ENCODE measurements at regions not wholly inside any gene's neighbourhood (a gene's known extent, or its start where the extent isn't known, plus 50 kb on each side); places are given as distances from the start of the nearest gene placed in this dataset.
"Not testable (repeated sequence)": the region's sequence is repeated elsewhere in the genome, so short reads cannot be mapped to it uniquely, and the experiment has no call there.

DNA sequence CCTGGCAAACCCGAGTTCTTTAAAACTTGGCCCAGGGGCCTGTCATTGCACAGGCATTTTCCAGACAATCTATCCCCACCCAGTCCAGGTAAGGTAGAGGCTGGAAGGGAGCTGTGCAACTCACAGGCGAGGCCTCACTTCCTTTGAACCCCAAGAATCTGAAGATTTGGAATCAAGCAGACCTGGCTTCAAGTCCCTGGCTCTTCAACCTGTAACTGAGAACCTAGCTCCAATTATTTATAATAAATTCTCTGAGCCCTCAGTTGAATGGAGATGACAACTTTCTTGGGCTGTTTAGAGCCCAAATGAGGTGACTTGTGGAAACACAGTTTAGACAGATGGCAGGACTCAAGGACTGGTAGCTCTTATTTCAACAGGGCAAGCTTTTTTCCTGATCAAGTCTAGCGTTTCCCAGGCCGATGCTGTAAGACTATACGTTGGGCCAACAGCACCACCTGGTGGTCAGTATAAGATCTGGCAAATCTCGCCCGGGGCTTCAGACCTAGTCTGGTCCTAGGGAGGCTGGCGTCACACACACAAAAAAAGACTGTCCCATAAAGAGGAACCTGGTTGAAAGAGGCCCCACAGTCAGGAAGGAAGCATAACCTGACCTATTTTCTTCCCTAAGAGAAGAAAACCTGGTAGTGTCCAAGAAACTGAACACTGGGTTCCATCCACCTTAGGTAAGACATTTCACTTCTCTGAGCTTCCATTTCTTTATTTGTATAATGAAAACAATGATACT is 117.9 kb downstream of the C17orf67 start:
- Histone ChIP-seq H3K36me3 (ENCODE audit: control insufficient read depth, insufficient read depth, low read length) (no peaks in the 10 kb centered on the region), H3K9me3 (ENCODE audit: control insufficient read depth, insufficient read depth, low read length) (no peaks in the 10 kb centered on the region), H3K4me3 (ENCODE audit: low read length) (no peak overlapping the region), H3K4me1 (ENCODE audit: control insufficient read depth, insufficient read depth, low read length) (peaks cover 2% of the 10 kb centered on the region; the same call in 1 of the 2 replicates), H3K27ac (ENCODE audit: low read length) (no peak overlapping the region), H3K27me3 (ENCODE audit: control insufficient read depth, insufficient read depth, low read length) (no peaks in the 10 kb centered on the region)
- peak; percentile 67 for DNase-seq (ENCODE audit: low read depth, low spot score)
- no CpG with 5 or more reads among the region's 8 CpGs for WGBS (ENCODE audit: insufficient coverage, insufficient read length)

DNA sequence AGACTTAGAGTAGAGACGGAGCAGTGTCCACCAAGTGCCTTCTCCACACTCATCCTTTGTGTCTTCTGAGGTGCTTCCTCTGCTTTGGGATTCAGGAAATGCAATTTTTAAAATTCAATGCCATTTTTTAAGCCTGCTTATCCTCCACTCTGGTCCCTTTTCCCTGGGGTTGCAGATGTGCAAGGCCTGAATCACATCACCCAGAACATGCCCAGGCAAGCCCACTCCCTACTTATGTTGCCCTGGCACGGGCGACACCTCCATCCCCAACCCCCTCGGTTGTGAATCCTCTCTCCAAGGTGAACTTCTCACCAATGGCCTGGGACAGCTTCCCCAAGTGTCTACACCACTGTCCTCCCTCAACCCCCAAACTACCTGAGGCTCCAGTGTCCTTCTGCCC is 116.2 kb downstream of the C17orf67 start:
- Histone ChIP-seq H3K4me3 (ENCODE audit: low read length) (no peak overlapping the region), H3K9me3 (ENCODE audit: control insufficient read depth, insufficient read depth, low read length) (no peaks in the 10 kb centered on the region), H3K36me3 (ENCODE audit: control insufficient read depth, insufficient read depth, low read length) (no peaks in the 10 kb centered on the region), H3K27me3 (ENCODE audit: control insufficient read depth, insufficient read depth, low read length) (no peaks in the 10 kb centered on the region), H3K27ac (ENCODE audit: low read length) (no peak overlapping the region), H3K4me1 (ENCODE audit: control insufficient read depth, insufficient read depth, low read length) (peaks cover 2% of the 10 kb centered on the region; the same call in 1 of the 2 replicates)
- no CpG with 5 or more reads among the region's 4 CpGs for WGBS (ENCODE audit: insufficient coverage, insufficient read length)
- DNase-seq (ENCODE audit: low read depth, low spot score): no peak

DNA sequence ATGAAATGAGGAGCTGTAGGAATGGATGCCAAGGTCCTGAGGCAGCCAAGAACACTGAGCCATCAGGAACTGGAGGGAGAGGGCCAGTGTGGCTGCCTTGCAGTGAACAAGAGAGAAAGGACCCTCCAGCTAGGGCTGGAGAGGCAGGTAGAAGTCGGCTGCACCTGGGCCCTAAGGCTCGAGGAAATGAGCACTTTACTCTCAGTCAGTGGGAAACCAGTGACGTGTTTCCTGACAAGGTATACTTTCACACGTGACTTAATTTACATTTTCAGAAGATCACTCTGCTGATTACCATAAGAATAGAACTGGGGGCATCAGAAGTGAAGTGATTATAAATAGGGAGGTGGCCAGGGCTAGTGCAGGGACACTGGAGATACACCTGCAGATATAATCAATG is 115.2 kb downstream of the C17orf67 start:
- no peak for DNase-seq (ENCODE audit: low read depth, low spot score)
- Histone ChIP-seq H3K36me3 (ENCODE audit: control insufficient read depth, insufficient read depth, low read length) (no peaks in the 10 kb centered on the region), H3K27ac (ENCODE audit: low read length) (no peak overlapping the region), H3K4me1 (ENCODE audit: control insufficient read depth, insufficient read depth, low read length) (peaks cover 2% of the 10 kb centered on the region; the same call in 1 of the 2 replicates), H3K9me3 (ENCODE audit: control insufficient read depth, insufficient read depth, low read length) (no peaks in the 10 kb centered on the region), H3K4me3 (ENCODE audit: low read length) (no peak overlapping the region), H3K27me3 (ENCODE audit: control insufficient read depth, insufficient read depth, low read length) (no peaks in the 10 kb centered on the region)
- no CpG with 5 or more reads among the region's 4 CpGs for WGBS (ENCODE audit: insufficient coverage, insufficient read length)

DNA sequence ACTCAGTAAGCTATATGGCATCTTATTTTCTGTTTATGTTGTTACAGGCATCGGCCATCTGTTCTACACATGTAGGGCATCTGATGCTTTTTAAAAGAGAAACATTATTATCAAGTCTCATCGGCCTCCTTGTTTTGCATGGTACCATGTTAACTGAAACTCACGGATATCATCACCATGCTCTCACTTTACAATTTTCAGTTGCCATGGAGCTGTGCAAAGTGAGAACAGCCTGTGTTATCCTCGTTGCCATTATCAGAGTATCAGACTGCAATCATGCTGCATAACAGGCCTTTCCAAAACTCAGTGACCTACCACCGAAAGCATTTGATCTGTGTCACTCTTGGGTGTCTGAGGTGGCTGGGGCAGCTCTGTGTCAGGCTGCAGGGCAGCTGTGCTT is 110.3 kb downstream of the C17orf67 start:
- Histone ChIP-seq H3K4me1 (ENCODE audit: control insufficient read depth, insufficient read depth, low read length) (0 out of 2 replicates have a peak, but pooled peaks cover under 1% of the 10 kb centered on the region), H3K36me3 (ENCODE audit: control insufficient read depth, insufficient read depth, low read length) (no peaks in the 10 kb centered on the region), H3K27ac (ENCODE audit: low read length) (no peak overlapping the region), H3K27me3 (ENCODE audit: control insufficient read depth, insufficient read depth, low read length) (no peaks in the 10 kb centered on the region), H3K9me3 (ENCODE audit: control insufficient read depth, insufficient read depth, low read length) (no peaks in the 10 kb centered on the region), H3K4me3 (ENCODE audit: low read length) (no peak overlapping the region)
- no CpG with 5 or more reads among the region's 5 CpGs for WGBS (ENCODE audit: insufficient coverage, insufficient read length)
- DNase-seq (ENCODE audit: low read depth, low spot score): no peak

DNA sequence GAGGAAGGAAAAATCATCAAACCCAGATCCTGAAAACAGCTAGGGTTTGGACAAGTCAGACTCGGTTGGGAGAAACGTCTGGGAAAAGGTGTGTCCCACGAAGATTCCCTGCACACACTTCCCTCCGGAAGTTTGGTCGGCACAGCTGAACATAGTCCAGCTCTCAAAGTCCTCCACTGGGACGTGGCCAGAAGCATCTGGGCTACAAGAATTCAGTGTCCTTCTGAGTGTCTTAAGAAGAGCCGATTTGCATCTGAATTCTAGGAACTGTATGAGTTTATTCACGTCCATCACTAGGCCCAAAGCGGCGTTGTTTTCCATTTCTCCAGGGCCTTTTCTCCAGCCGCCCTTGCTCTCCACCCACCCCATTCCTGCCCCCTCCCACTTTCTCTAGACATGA is 109.1 kb downstream of the C17orf67 start:
- H3K9me3 ChIP-seq (ENCODE audit: control insufficient read depth, insufficient read depth, low read length): no peaks in the 10 kb centered on the region
- no peak for DNase-seq (ENCODE audit: low read depth, low spot score)
- no peaks in the 10 kb centered on the region for H3K4me1 ChIP-seq (ENCODE audit: control insufficient read depth, insufficient read depth, low read length)
- WGBS (ENCODE audit: insufficient coverage, insufficient read length): no CpG with 5 or more reads among the region's 11 CpGs
- no peak overlapping the region for H3K27ac ChIP-seq (ENCODE audit: low read length)
- H3K36me3 ChIP-seq (ENCODE audit: control insufficient read depth, insufficient read depth, low read length): no peaks in the 10 kb centered on the region
- H3K4me3 ChIP-seq (ENCODE audit: low read length): no peak overlapping the region
- no peaks in the 10 kb centered on the region for H3K27me3 ChIP-seq (ENCODE audit: control insufficient read depth, insufficient read depth, low read length)

DNA sequence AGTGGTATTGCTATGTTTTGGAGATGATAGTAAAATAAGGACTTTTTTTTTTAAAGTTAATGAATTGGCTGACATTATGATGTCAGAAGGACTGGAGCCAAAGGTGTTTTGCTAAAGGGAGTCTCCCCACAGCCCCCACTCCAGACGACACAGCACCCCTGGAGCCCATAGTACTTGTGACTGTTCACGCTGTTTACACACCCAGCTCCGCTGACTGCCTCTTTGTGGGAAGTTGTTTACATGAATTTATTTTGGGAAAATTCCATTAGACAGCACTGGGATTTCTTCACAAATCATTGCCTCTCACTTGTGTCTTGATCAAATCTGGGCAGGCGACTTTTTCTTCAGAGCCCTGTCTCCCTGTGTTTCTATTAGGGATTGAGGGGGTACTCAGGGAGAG is 108.6 kb downstream of the C17orf67 start:
- Histone ChIP-seq H3K27ac (ENCODE audit: low read length) (no peak overlapping the region), H3K4me1 (ENCODE audit: control insufficient read depth, insufficient read depth, low read length) (no peaks in the 10 kb centered on the region), H3K4me3 (ENCODE audit: low read length) (no peak overlapping the region), H3K27me3 (ENCODE audit: control insufficient read depth, insufficient read depth, low read length) (no peaks in the 10 kb centered on the region), H3K9me3 (ENCODE audit: control insufficient read depth, insufficient read depth, low read length) (no peaks in the 10 kb centered on the region), H3K36me3 (ENCODE audit: control insufficient read depth, insufficient read depth, low read length) (no peaks in the 10 kb centered on the region)
- WGBS (ENCODE audit: insufficient coverage, insufficient read length): no CpG with 5 or more reads among the region's 4 CpGs
- no peak for DNase-seq (ENCODE audit: low read depth, low spot score)

DNA sequence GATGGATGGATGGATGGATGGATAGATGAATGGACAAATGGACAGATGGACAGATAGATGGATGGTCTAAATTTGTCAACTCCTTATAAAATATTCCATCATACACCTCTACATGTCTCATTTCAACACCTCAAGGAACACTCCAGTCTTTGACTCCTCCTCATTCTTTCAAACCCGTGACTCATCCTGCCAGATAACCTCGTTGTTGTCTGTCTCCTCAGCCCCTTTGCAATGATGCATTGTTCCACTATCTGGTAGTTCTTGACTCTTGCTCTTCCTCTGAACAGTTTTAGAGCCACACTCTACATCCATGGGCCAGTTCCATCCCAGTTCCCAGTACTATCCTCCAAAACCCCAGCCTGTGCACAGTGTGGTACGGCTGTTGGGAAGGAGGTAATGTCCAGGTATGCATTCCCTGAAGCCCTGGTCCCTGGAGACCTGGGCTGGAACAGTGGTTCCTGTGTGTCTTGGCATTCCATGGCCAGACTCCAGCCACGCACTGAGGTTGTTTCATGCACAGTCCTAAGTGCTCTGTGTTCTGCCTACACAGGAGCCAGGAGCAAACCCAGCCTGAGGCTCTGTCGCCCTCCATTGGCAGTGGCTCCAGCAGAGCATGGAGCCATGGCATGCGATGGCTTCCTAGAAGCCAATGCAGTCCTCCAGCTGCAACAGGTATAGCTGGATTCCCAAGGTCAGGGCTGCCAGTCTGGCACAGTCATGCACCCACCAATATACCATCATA is 105.7 kb downstream of the C17orf67 start:
- Histone ChIP-seq H3K4me1 (ENCODE audit: control insufficient read depth, insufficient read depth, low read length) (no peaks in the 10 kb centered on the region), H3K36me3 (ENCODE audit: control insufficient read depth, insufficient read depth, low read length) (no peaks in the 10 kb centered on the region), H3K27me3 (ENCODE audit: control insufficient read depth, insufficient read depth, low read length) (no peaks in the 10 kb centered on the region), H3K27ac (ENCODE audit: low read length) (no peak overlapping the region), H3K4me3 (ENCODE audit: low read length) (no peak overlapping the region), H3K9me3 (ENCODE audit: control insufficient read depth, insufficient read depth, low read length) (no peaks in the 10 kb centered on the region)
- DNase-seq (ENCODE audit: low read depth, low spot score): no peak
- 100% methylated on average over 1 of the region's 6 CpGs for WGBS (ENCODE audit: insufficient coverage, insufficient read length)

DNA sequence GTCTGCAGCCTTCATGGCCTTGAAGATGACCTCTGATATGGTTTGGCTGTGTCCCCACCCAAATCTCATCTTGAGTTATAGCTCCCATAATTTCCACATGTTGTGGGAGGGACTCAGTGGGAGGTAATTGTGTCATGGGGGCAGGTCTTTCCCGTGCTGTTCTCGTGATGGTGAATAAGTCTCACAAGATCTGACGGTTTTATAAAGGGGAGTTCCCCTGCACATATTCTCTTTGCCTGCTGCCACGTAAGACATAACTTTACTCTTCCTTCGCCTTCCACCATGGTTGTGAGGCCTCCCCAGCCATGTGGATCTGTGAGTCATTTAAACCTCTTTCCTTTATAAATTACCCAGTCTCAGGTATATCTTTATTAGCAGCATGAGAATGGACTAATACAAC is 102.6 kb downstream of the C17orf67 start:
- no CpG with 5 or more reads among the region's 5 CpGs for WGBS (ENCODE audit: insufficient coverage, insufficient read length)

DNA sequence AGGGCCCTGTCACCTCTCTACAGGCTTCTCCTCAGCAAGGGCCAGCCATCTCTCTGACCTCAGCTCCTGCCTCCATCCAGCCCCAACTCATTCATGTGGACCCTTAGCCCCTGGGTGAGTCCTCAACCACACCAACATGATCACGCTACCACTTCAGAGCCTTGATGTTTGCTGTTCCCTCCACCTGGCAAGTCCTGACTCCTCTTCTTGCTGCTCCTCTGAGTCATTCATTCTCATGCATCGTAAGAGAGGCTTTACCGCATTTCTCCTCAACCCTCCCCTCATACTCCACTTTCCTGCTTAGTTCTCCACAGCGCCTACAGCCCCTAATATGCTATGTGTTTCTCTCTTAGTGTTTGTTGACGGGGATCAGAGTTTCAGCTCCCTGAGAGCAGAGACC is 99.9 kb downstream of the C17orf67 start:
- no peak overlapping the region for H3K4me3 ChIP-seq (ENCODE audit: low read length)
- no CpG with 5 or more reads among the region's 5 CpGs for WGBS (ENCODE audit: insufficient coverage, insufficient read length)
- H3K27ac ChIP-seq (ENCODE audit: low read length): no peak overlapping the region
- no peaks in the 10 kb centered on the region for H3K4me1 ChIP-seq (ENCODE audit: control insufficient read depth, insufficient read depth, low read length)
- no peaks in the 10 kb centered on the region for H3K36me3 ChIP-seq (ENCODE audit: control insufficient read depth, insufficient read depth, low read length)
- DNase-seq (ENCODE audit: low read depth, low spot score): no peak
- no peaks in the 10 kb centered on the region for H3K27me3 ChIP-seq (ENCODE audit: control insufficient read depth, insufficient read depth, low read length)
- no peaks in the 10 kb centered on the region for H3K9me3 ChIP-seq (ENCODE audit: control insufficient read depth, insufficient read depth, low read length)

More for the DNA sequence above, 102.6 kb downstream of the C17orf67 start:
- not testable (repeated sequence) for H3K36me3 ChIP-seq (ENCODE audit: control insufficient read depth, insufficient read depth, low read length); H3K4me1 ChIP-seq (ENCODE audit: control insufficient read depth, insufficient read depth, low read length); H3K27me3 ChIP-seq (ENCODE audit: control insufficient read depth, insufficient read depth, low read length); H3K27ac ChIP-seq (ENCODE audit: low read length); H3K9me3 ChIP-seq (ENCODE audit: control insufficient read depth, insufficient read depth, low read length); H3K4me3 ChIP-seq (ENCODE audit: low read length); DNase-seq (ENCODE audit: low read depth, low spot score)

DNA sequence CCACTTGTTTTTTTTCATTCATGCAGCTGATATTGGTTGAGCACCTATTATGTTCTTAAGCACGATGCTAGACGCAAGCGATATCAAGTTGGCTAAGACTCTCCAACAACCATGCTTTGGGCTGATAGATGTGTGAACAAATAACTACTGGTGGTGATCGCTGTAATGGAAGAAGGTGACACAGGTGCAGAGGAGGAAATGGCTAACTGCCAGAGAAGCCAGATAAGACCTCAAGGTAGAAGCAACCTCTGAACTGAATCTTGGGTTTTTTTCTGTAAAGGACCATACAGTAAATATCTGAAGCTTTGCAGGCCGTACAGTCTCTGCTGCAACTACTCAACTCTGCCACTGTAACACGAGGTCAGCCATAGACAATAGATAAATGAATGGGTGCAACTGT is 97.9 kb downstream of the C17orf67 start:
- DNase-seq (ENCODE audit: low read depth, low spot score): no peak
- Histone ChIP-seq H3K4me3 (ENCODE audit: low read length) (no peak overlapping the region), H3K4me1 (ENCODE audit: control insufficient read depth, insufficient read depth, low read length) (0 out of 2 replicates have a peak, but pooled peaks cover 2% of the 10 kb centered on the region), H3K27ac (ENCODE audit: low read length) (no peak overlapping the region), H3K9me3 (ENCODE audit: control insufficient read depth, insufficient read depth, low read length) (no peaks in the 10 kb centered on the region), H3K36me3 (ENCODE audit: control insufficient read depth, insufficient read depth, low read length) (no peaks in the 10 kb centered on the region), H3K27me3 (ENCODE audit: control insufficient read depth, insufficient read depth, low read length) (no peaks in the 10 kb centered on the region)
- WGBS (ENCODE audit: insufficient coverage, insufficient read length): no CpG with 5 or more reads among the region's 6 CpGs

Data from iPS DF 6.9 (cell line).